T-cell (primary cell): ENCODE measurements at regions not wholly inside any gene's neighbourhood (a gene's known extent, or its start where the extent isn't known, plus 50 kb on each side); places are given as distances from the start of the nearest gene placed in this dataset.
"Not testable (repeated sequence)": the region's sequence is repeated elsewhere in the genome, so short reads cannot be mapped to it uniquely, and the experiment has no call there.

ENCODE experiments used
- ATAC-seq, 4 experiments: fragments of 200-7000 bp in 3 of 4; fragments of 150-1000 bp in 1 of 4; cut with Tn5 transposase; replicated peaks in 1 of 4; 1 replicate in 3 of 4; 2 replicates in 1 of 4; pipeline ENCODE4 v1.10.0; 2021; ENCODE audit warnings: moderate library complexity in 3 of 4, mild to moderate bottlenecking in 2 of 4, moderate number of reproducible peaks in 1 of 4
- CTCF ChIA-PET, 2 donors: fragments of 300-600 bp; sonication (Branson Sonifier 250); formaldehyde crosslinking; loops; one replicate each; lab custom pipeline; 2022; ENCODE audit warnings: antibody characterized with exemption in 2 of 2; lab: Charles Lee
- POLR2A ChIA-PET, 2 donors: fragments of 300-600 bp; sonication (Branson Sonifier 250); formaldehyde crosslinking; loops; one replicate each; lab custom pipeline; 2022; ENCODE audit warnings: antibody characterized with exemption in 2 of 2; lab: Charles Lee
- DNase-seq, 35 experiments: peaks; one replicate each; pipeline versions ENCODE4 v3.0.0 to v3.0.0-alpha.2; 2013 to 2023
- H3K27ac ChIP-seq: one replicate; pipeline ENCODE4 v1.5.1; 2013; ENCODE audit warnings: low read length
- H3K27me3 ChIP-seq, 2 experiments: replicated peaks in 1 of 2; 1 replicate in 1 of 2; 2 replicates in 1 of 2; pipeline versions ENCODE4 v1.6.1 to v1.7.0; 2013; ENCODE audit warnings: low read length in 1 of 2, mixed read lengths in 1 of 2; ENCODE audit not compliant: control insufficient read depth in 2 of 2, insufficient read depth in 2 of 2; ENCODE audit errors: extremely low read depth in 1 of 2
- H3K36me3 ChIP-seq, 2 donors: 1 replicate in 1 of 2; 2 replicates in 1 of 2; pipeline versions ENCODE4 v1.6.1 to v1.7.0; 2013; ENCODE audit warnings: low read length in 1 of 2; ENCODE audit not compliant: control insufficient read depth in 2 of 2, insufficient read depth in 1 of 2; ENCODE audit errors: extremely low read depth in 1 of 2
- H3K4me1 ChIP-seq, 2 experiments: 1 replicate in 1 of 2; 2 replicates in 1 of 2; pipeline versions ENCODE4 v1.6.1 to v1.7.0; 2013; ENCODE audit warnings: low read length in 2 of 2, mixed read lengths in 1 of 2; ENCODE audit not compliant: insufficient read depth in 2 of 2, control insufficient read depth in 1 of 2; ENCODE audit errors: extremely low read depth in 1 of 2
- H3K4me3 ChIP-seq, 2 donors: 1 replicate in 1 of 2; 2 replicates in 1 of 2; pipeline versions ENCODE4 v1.5.1 to v1.7.0; 2013; ENCODE audit warnings: mild to moderate bottlenecking in 2 of 2, low read length in 1 of 2, moderate library complexity in 1 of 2; ENCODE audit not compliant: control insufficient read depth in 1 of 2; ENCODE audit errors: extremely low read depth in 1 of 2
- H3K9me3 ChIP-seq: 2 replicates; pipeline ENCODE4 v1.7.0; 2013
- H3K27ac Mint-ChIP-seq, 2 donors: one replicate each; pipeline ENCODE4 v1.8.0; 2020 to 2021; ENCODE audit warnings: mild to moderate bottlenecking in 2 of 2, mixed read lengths in 2 of 2
- H3K27me3 Mint-ChIP-seq, 2 donors: one replicate each; pipeline ENCODE4 v1.8.0; 2021 to 2022; ENCODE audit warnings: mixed read lengths in 2 of 2
- H3K36me3 Mint-ChIP-seq: one replicate; pipeline ENCODE4 v1.8.0; 2021; ENCODE audit warnings: mixed read lengths
- H3K4me1 Mint-ChIP-seq, 3 donors: one replicate each; pipeline ENCODE4 v1.8.0; 2020 to 2022; ENCODE audit warnings: mixed read lengths in 3 of 3, mild to moderate bottlenecking in 1 of 3
- H3K4me3 Mint-ChIP-seq, 3 donors: one replicate each; pipeline ENCODE4 v1.8.0; 2020 to 2022; ENCODE audit warnings: mild to moderate bottlenecking in 3 of 3, mixed read lengths in 3 of 3, moderate library complexity in 3 of 3
- H3K9me3 Mint-ChIP-seq, 3 donors: one replicate each; pipeline ENCODE4 v1.8.0; 2020 to 2022; ENCODE audit warnings: mixed read lengths in 3 of 3
- WGBS: methylation state at CpG from one replicate; pipeline ENCODE4 v1.1.5; 2013; ENCODE audit warnings: missing lambda C conversion rate; ENCODE audit not compliant: insufficient coverage; 5-methylcytosine and 5-hydroxymethylcytosine counted together

DNA sequence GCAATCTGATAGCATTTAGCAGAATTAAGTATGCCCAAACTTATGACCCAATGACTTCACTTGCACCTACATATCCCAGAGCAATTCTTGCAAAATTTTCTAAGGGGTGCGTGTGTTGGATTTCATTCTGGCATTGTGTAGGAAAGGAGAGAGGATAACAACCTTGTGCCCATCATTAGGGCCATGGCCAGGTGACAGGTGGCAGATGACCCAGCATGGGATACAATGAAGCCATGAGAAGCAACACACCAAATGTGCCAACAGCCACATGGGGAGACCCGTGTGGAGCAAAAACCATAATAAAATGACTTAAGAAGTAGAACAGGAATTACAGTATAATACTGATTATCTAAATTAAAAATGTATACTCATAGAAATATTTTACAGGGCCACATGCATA lies 166.9 kb upstream of the EPB41L3 start:
- Mint-ChIP-seq H3K27ac (no peak overlapping the region), H3K4me3 (no peak overlapping the region), H3K9me3 (no peaks in the 10 kb centered on the region), H3K4me1 (no peaks in the 10 kb centered on the region), H3K36me3 (no peaks in the 10 kb centered on the region), H3K27me3 (peaks cover 0 to 2% of the 10 kb centered on the region in 2 donors)
- Histone ChIP-seq H3K4me3 (no peak overlapping the region), H3K36me3 (no peaks in the 10 kb centered on the region), H3K9me3 (no peaks in the 10 kb centered on the region), H3K27ac (no peak overlapping the region), H3K27me3 (peaks cover 0 to 2% of the 10 kb centered on the region in 2 experiments), H3K4me1 (no peaks in the 10 kb centered on the region)
- no peak for ATAC-seq
- CTCF ChIA-PET, result no interaction called here
- POLR2A ChIA-PET, result no interaction called here
- DNase-seq, result no peak
- WGBS, result no CpG with 5 or more reads among the region's 2 CpGs

DNA sequence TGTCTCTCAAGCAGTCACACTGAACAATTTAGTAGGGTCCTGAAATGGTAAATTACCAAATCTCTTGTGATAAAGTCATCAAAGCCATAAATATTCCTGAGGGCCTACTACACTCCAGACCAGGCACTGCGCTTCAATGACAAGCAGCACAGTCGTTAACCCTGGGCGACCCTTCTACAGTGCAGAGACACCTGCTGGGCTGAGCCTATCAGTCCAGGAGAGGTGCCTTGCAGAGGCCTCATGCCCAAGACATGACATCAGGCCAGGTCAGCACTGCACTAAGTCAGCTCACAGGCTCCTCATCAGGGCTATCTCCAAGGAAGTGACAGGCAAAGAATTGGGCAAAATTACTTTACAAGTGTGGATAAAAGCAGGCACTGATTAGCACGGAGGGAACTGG lies 166.4 kb upstream of the EPB41L3 start:
- Histone ChIP-seq H3K9me3 (no peaks in the 10 kb centered on the region), H3K36me3 (no peaks in the 10 kb centered on the region), H3K27ac (no peak overlapping the region), H3K4me1 (no peaks in the 10 kb centered on the region), H3K27me3 (peaks cover 0 to 2% of the 10 kb centered on the region in 2 experiments), H3K4me3 (no peak overlapping the region)
- Mint-ChIP-seq H3K4me3 (no peak overlapping the region), H3K9me3 (no peaks in the 10 kb centered on the region), H3K27ac (no peak overlapping the region), H3K4me1 (no peaks in the 10 kb centered on the region), H3K36me3 (no peaks in the 10 kb centered on the region), H3K27me3 (peaks cover 0 to 2% of the 10 kb centered on the region in 2 donors)
- no peak for DNase-seq
- 91% methylated on average over 3 of the region's 4 CpGs for WGBS
- ATAC-seq, result no peak
- ChIA-PET CTCF (no interaction called here), POLR2A (no interaction called here)

DNA sequence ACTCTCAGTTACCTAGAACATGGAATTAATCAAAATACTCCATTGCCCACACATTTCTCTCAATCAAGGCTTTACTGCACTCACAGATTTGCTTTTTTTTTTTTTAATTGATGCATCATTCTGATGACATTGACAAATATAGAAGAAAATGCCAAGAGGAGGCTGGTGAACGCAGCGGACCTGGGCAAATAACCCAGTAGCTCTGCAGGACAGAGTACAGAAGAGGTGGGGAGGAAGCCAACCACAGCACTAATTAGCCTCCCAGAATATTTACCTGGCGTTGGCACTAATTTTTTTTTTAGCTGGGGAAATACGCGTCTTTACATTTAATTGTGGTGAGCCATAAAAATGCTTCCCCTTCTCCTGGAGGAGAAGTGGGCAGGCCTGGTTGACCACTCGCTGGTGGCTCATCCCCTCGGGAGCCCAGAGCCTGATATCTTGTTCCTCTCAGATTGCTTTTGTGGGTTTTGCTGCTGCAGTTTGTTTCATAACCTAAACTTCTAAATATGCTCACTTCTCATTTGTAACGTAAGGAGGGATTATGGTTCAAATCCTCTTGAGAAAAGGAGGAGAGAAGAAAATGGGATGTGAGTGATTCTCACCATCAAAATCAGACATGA lies 165.8 kb upstream of the EPB41L3 start:
- Histone ChIP-seq H3K27ac (no peak overlapping the region), H3K36me3 (no peaks in the 10 kb centered on the region), H3K4me1 (no peaks in the 10 kb centered on the region), H3K27me3 (peaks cover 0 to 2% of the 10 kb centered on the region in 2 experiments), H3K4me3 (no peak overlapping the region), H3K9me3 (no peaks in the 10 kb centered on the region)
- no peaks in the 10 kb centered on the region for H3K4me1 Mint-ChIP-seq
- WGBS, result no CpG with 5 or more reads among the region's 8 CpGs
- POLR2A ChIA-PET, result no interaction called here
- peaks cover 0 to 2% of the 10 kb centered on the region in 2 donors for H3K27me3 Mint-ChIP-seq
- ATAC-seq, result no peak
- no peak overlapping the region for H3K27ac Mint-ChIP-seq
- no peaks in the 10 kb centered on the region for H3K9me3 Mint-ChIP-seq
- H3K4me3 Mint-ChIP-seq, result no peak overlapping the region
- H3K36me3 Mint-ChIP-seq, result no peaks in the 10 kb centered on the region
- no peak for DNase-seq
- CTCF ChIA-PET, result no interaction called here

DNA sequence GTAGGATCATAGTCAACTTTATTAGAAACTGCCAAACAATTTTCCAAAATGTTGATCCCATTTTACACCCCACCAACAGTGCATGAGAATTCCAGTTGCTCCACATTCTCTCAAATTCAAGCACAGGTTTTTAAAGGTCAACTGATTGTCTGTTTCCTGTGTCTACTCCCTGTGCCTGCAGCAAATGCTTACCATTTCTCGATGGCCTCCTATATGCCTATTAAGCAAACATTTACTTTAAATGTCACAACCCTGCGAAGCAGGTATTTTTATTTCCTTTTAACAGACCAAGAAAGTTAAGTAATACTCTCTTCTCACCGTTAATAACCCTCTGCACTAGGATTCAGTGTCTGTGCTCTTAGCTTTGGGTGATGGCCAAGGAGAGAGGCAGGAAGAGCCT lies 163.8 kb upstream of the EPB41L3 start:
- no peaks in the 10 kb centered on the region for H3K4me1 Mint-ChIP-seq
- peaks cover 0 to 2% of the 10 kb centered on the region in 2 donors for H3K27me3 Mint-ChIP-seq
- Histone ChIP-seq H3K4me1 (no peaks in the 10 kb centered on the region), H3K4me3 (no peak overlapping the region), H3K27me3 (peaks cover 0 to 2% of the 10 kb centered on the region in 2 experiments), H3K36me3 (no peaks in the 10 kb centered on the region), H3K9me3 (no peaks in the 10 kb centered on the region), H3K27ac (no peak overlapping the region)
- no peaks in the 10 kb centered on the region for H3K9me3 Mint-ChIP-seq
- no peaks in the 10 kb centered on the region for H3K36me3 Mint-ChIP-seq
- 69% methylated on average over 2 of the region's 3 CpGs for WGBS
- DNase-seq (no peak), ATAC-seq (no peak)
- ChIA-PET CTCF (no interaction called here), POLR2A (no interaction called here)
- no peak overlapping the region for H3K27ac Mint-ChIP-seq
- H3K4me3 Mint-ChIP-seq, result no peak overlapping the region

DNA sequence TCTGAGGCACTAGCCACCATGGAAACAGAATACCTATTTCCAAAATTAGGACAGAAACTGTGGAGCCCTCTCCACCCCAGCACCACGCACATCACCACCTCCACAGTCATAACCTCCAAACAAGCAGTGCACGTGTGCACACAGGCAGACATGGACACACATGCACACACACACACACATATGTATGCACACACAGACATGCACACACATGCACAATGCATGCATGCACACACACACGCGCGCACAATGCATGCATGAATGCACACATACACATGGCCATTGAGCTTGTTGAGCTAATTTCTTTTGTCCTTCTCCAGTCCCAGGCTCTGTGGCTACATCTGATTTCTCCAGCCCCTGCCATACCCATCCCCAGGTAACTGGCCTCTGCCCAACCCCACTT lies 161.6 kb upstream of the EPB41L3 start:
- WGBS, result 96% methylated on average over 5 of the region's 5 CpGs
- H3K4me1 Mint-ChIP-seq, result no peaks in the 10 kb centered on the region
- H3K27me3 Mint-ChIP-seq, result peaks cover 0 to 2% of the 10 kb centered on the region in 2 donors
- Histone ChIP-seq H3K4me3 (no peak overlapping the region), H3K9me3 (no peaks in the 10 kb centered on the region), H3K36me3 (no peaks in the 10 kb centered on the region), H3K27ac (no peak overlapping the region), H3K27me3 (peaks cover 0 to 2% of the 10 kb centered on the region in 2 experiments), H3K4me1 (no peaks in the 10 kb centered on the region)
- H3K4me3 Mint-ChIP-seq, result no peak overlapping the region
- ATAC-seq (no peak), DNase-seq (no peak)
- H3K9me3 Mint-ChIP-seq, result no peaks in the 10 kb centered on the region
- ChIA-PET CTCF (no interaction called here), POLR2A (no interaction called here)
- no peak overlapping the region for H3K27ac Mint-ChIP-seq
- no peaks in the 10 kb centered on the region for H3K36me3 Mint-ChIP-seq

DNA sequence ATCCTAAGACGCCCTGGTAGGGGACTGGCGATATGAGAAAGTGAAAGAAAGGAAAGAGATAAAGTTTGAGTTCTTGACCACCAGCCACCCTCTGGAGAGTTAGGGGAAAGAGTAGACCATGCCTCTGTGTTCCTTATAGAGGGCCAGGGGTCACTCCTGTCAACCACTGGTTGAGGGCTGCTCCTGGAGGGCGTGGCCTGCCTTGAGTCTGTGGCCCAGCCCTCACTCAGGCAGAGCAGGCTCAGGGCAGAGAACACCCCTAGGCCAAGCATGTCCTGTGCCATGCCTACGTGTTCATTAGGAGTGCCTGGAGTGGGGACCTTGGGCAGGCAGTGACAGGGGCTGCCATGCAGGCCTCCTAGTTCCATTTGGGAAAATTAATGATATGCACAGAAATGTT lies 161.1 kb upstream of the EPB41L3 start:
- POLR2A ChIA-PET, result no interaction called here

DNA sequence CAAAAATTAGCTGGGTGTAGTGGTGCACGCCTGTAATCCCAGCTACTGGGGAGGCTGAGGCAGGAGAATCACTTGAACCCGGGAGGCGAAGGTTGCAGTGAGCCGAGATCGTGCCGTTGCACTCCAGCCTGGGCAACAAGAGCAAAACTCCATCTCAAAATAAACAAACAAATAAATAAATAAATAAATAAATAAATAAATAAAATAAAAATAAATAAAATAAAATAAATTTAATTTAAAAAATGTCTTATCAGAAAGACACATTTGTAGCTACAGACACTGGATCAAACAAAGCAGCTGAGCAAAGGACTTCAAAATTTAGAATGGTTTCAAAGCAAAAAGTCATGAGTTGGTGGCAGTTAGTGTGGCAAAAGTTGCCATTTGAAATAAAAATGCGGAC lies 158.2 kb upstream of the EPB41L3 start:
- ATAC-seq, POLR2A ChIA-PET, H3K27ac Mint-ChIP-seq, H3K9me3 ChIP-seq, H3K4me1 Mint-ChIP-seq, H3K4me3 Mint-ChIP-seq, DNase-seq, H3K36me3 Mint-ChIP-seq, H3K27me3 ChIP-seq, CTCF ChIA-PET, H3K27ac ChIP-seq, H3K9me3 Mint-ChIP-seq, H3K4me3 ChIP-seq, H3K27me3 Mint-ChIP-seq, H3K36me3 ChIP-seq, H3K4me1 ChIP-seq: not testable (repeated sequence)
- WGBS, result 90% methylated on average over 1 of the region's 7 CpGs

More for the DNA sequence above, 161.1 kb upstream of the EPB41L3 start:
- CTCF ChIA-PET, result no interaction called here
- Histone ChIP-seq H3K4me1 (no peaks in the 10 kb centered on the region), H3K27me3 (no peaks in the 10 kb centered on the region), H3K36me3 (no peaks in the 10 kb centered on the region), H3K4me3 (no peak overlapping the region), H3K27ac (no peak overlapping the region), H3K9me3 (no peaks in the 10 kb centered on the region)
- H3K27ac Mint-ChIP-seq, result no peak overlapping the region
- peaks cover 0 to 2% of the 10 kb centered on the region in 2 donors for H3K27me3 Mint-ChIP-seq
- no peak for DNase-seq
- no peaks in the 10 kb centered on the region for H3K36me3 Mint-ChIP-seq
- no peaks in the 10 kb centered on the region for H3K9me3 Mint-ChIP-seq
- H3K4me3 Mint-ChIP-seq, result no peak overlapping the region
- WGBS, result 50% methylated on average over 2 of the region's 4 CpGs
- ATAC-seq, result no peak
- H3K4me1 Mint-ChIP-seq, result no peaks in the 10 kb centered on the region
